NCI-H2196 (cell line): ENCODE measurements at regions not wholly inside any gene's neighbourhood (a gene's known extent, or its start where the extent isn't known, plus 50 kb on each side); places are given as distances from the start of the nearest gene placed in this dataset.
"Not testable (repeated sequence)": the region's sequence is repeated elsewhere in the genome, so short reads cannot be mapped to it uniquely, and the experiment has no call there.

Source experiments
- DNase-seq: peaks from one replicate; lab custom pipeline; 2025; ENCODE audit not compliant: unreplicated experiment; lab: John Stamatoyannopoulos, UW

- no peak for DNase-seq
These were observed 1560.4 kb downstream of the AMY1C start for GRCh38 chr1:105310063-105310462.

GRCh38 chr1:105317976-105318375 lies 1568.3 kb downstream of the AMY1C start:
- no peak for DNase-seq

- DNase-seq, result no peak
These were observed 1577.2 kb downstream of the AMY1C start for GRCh38 chr1:105326886-105327285.

GRCh38 chr1:105337420-105337819 lies 1587.7 kb downstream of the AMY1C start:
- DNase-seq, result no peak

DNA sequence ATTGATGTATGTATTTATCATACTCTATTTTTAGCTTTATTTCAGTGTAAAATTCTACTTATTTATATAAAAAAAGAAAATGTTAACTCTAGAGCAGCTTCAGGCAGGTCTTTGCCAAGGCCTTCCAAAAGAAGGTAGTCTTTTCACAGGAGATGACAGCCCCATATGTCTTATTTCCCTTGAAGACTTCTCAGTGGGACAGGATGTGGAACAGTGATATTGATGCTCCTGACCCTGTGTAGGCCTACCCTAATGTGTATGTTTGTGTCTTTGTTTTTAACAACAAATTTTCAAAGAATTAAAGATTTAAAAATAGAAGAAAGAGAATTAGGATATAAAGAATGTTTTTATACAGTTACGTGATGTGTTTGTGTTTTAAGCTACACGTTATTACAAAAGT lies 1593.6 kb downstream of the AMY1C start:
- DNase-seq, result no peak

DNA sequence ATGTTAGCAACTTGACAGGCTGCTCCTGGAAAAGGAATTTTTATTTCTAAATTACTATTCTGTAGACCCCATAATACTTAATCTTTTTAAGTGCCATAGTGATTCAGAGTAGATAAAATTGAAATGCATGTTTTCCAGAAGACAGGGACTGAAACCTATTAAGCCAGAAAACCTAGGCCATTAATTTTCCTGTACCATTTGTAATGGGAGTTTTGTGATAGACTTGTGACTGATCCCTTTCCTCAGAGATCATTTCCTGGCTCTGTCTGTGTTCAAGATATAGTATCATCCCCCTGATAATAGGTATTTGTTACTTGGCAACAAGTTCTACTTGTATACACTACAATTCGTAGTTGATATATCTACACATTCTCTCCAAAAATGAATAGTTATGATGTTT lies 1609.8 kb downstream of the AMY1C start:
- DNase-seq, result no peak

DNA sequence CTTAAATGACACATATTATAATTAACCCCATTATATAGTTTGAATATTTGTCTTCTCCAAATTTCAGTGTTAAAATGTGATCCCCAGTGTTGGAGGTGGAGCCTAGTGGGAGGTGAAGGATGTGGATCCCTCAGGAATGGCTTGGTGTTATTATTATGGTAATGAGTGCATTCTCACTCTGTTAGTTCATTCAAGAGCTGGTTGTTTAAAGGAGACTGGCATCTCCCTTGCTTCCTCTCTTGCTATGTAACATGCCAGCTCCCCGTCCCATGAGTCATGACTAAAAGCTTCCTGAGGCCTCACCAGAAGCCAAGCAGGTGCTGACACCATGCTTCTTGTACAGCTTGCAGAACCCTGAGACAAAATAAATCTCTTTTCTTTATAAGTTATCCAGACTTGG lies 1612.7 kb downstream of the AMY1C start:
- no peak for DNase-seq

GRCh38 chr1:105368446-105368845 lies 1618.7 kb downstream of the AMY1C start:
- DNase-seq, result no peak

- DNase-seq, result no peak
These were observed 1624.0 kb downstream of the AMY1C start for GRCh38 chr1:105373681-105374080.

GRCh38 chr1:105386489-105386888 lies 1636.8 kb downstream of the AMY1C start:
- no peak for DNase-seq

DNA sequence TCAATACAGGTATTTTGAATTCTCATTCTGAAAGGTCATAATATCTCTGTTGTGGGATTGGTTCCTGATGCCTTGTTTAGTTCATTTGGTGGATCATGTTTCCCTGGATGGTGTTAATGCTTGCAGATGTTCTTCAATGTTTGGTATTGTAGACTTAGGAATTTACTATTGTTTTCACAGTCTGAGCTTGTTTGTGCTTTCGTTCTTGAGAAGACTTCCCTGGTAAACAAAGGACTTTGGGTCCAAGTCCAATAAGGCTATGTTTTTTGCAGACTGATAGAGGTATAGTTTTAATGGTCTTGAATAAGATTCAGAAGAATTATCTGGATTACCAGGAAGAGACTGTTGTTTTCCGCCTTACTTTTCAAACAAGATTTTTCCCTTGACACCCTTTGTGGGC lies 1646.3 kb downstream of the AMY1C start:
- no peak for DNase-seq

GRCh38 chr1:105398909-105399308 lies 1649.2 kb downstream of the AMY1C start:
- no peak for DNase-seq

- no peak for DNase-seq
These were observed 1650.0 kb downstream of the AMY1C start for GRCh38 chr1:105399716-105400115.

- no peak for DNase-seq
These were observed 1640.2 kb upstream of the PRMT6 start for GRCh38 chr1:105416261-105416660.

DNA sequence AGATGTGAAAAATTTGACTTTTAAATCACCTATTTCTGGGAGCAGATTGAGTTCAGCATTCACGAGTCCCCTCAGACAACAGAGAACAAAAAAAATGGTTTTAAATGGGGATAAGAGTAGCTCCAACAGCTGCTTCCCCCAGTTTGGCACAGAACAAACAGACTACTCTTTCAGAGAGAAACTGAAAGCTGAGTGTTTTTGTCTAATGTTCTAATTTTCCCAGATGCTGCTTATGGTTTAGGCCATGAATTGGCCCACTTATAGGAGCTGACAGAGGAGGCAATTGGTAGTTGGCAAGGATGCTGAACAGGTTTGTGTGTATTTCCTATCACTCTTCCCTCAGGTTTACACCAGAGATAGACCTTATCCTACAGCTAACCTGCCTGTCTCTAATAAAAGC lies 1637.4 kb upstream of the PRMT6 start:
- DNase-seq, result no peak

DNA sequence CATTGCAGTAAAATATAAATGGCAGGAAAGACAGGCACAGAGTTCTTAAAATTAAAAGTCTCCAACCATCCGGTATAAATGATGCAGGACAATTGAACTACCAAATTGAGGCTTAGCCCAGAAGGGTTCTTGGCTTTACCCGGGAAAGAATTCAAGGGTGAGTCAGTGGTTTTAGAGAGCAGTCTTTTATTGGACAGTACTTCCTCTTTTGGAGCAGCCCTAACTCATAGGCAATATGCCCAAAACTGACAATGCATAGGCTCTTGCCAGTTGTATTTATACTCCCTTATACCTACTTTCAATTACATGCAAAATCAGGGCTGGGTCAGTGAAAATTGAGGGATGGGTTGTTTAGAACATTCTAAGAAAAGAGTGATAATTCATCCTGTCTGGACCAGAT lies 1628.9 kb upstream of the PRMT6 start:
- no peak for DNase-seq

DNA sequence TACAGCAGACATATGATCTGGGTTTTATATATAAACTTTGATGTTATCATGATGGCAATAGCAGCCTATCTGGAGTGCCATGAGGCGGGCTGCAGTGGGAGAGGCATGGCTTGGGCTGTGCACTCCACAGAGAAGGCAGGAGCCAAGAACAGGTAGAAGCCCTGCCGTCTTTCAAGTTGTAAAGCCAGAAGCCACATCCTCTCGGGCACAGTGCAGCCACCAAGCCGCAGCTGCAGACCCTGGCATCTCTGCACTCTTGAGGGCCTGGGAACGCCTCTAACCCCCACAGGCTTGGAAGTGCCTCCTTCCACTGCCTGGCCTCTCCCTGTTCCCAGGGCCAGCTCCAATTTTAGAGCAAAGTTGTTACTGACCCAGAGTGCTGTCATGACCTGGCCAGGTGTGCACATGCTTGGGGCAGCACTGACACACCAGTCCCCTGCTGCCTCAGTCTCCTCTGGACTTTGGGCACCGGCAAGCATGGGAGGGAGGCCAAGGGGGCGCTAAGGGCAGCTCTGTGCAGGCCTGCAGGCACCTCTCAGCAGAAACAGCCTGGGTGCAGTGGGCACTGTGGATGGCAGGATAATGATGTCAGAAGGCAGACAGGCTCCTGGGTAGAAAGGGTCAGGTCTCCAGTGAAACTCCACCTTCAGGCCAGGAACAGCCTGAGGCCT lies 1619.8 kb upstream of the PRMT6 start:
- DNase-seq, result no peak

DNA sequence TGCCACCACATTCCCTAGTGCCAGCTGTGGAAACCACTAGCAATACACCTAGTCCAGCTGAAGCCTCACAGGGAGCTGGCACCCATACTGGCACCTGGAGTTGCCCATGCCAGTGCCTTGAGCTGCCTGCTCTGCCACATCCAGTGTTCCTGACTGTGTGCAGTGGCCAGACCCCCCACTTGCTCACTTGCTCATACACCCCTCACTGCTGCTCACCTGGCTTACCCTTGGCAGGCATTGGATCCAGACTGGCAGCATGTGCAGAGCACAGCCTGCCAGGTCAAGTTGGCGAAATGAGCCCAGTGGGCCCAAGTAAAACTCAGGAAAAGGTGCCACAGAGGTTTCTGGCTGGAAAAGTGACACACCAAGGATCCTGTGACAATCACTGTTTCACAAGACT lies 1618.6 kb upstream of the PRMT6 start:
- no peak for DNase-seq

- no peak for DNase-seq
These were observed 1613.6 kb upstream of the PRMT6 start for GRCh38 chr1:105442901-105443300.

DNA sequence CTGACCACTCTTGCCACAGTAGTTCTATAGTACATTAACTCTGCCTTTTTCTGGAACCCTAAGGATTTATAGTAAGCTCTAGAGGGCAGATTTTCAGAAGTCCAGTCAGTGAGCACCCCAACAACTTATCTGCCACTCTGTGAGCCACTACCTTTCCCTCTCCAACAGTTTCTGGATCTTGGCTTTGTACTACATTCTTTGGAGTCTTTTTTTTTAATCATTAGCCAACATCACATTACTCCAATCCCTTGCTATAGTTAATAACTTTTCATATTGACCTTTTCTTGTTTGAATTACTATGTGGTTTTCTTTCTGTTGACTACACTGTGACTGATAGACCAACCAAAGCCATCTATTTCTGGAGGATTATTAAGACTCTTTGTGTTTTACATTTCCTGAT lies 1596.7 kb upstream of the PRMT6 start:
- DNase-seq, result no peak

DNA sequence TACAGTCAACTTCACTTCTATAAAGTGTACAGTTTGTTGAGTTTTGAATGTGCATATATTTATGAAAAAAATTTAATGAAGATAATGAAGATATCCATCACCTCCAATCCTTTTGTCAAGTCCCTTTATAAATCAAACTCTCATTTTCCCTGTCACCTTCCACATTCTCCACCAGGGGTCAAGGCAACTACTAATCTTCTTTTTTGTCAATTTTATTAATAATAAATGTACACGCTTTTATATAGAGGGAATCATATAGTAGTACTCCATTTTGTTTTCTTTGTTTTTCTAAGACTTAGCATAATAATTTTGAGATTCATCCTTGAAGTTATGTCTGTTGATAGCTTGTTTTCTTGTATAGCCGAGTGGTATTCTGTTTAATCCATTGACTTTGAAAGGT lies 1594.2 kb upstream of the PRMT6 start:
- no peak for DNase-seq

GRCh38 chr1:105467549-105467948 lies 1588.9 kb upstream of the PRMT6 start:
- no peak for DNase-seq

GRCh38 chr1:105470541-105470940 lies 1585.9 kb upstream of the PRMT6 start:
- not testable (repeated sequence) for DNase-seq

GRCh38 chr1:105483436-105483835 lies 1573.0 kb upstream of the PRMT6 start:
- DNase-seq, result no peak
